ENCODE measurements at regions not wholly inside any gene's neighbourhood (a gene's known extent, or its start where the extent isn't known, plus 50 kb on each side); places are given as distances from the start of the nearest gene placed in this dataset.

GRCh38 chrX:74248889-74249288, 55.1 kb upstream of the ZCCHC13 start:
- Histone ChIP-seq H3K9me3 (ENCODE audit: control insufficient read depth, insufficient read depth, low read length) (no peaks in the 10 kb centered on the region), H3K4me3 (ENCODE audit: low read length) (no peak overlapping the region), H3K27ac (ENCODE audit: low read length) (no peak overlapping the region), H3K4me1 (ENCODE audit: control insufficient read depth, insufficient read depth, low read length) (no peaks in the 10 kb centered on the region), H3K36me3 (ENCODE audit: control insufficient read depth, insufficient read depth, low read length) (no peaks in the 10 kb centered on the region), H3K27me3 (ENCODE audit: control insufficient read depth, insufficient read depth, low read length) (no peaks in the 10 kb centered on the region)
- intact Hi-C loops (cut with micrococcal nuclease) = no loop called here
- 83% methylated on average over 2 of the region's 4 CpGs for WGBS (ENCODE audit: insufficient coverage)
- H3K4me1 Mint-ChIP-seq = peaks cover 0 to 5% of the 10 kb centered on the region in 2 donors
- ATAC-seq (no peak), DNase-seq (no peak)
- peak overlapping the region in 1 of 2 donors; percentile 26 for H3K27ac Mint-ChIP-seq
- H3K36me3 Mint-ChIP-seq = no peaks in the 10 kb centered on the region
- no peak for TF ChIP-seq CTCF (IDR thresholded peaks at IDR 0.05)
- no peaks in the 10 kb centered on the region for H3K9me3 Mint-ChIP-seq
- peaks cover 0 to 7% of the 10 kb centered on the region in 2 donors for H3K27me3 Mint-ChIP-seq (ENCODE audit: low read depth in 2 of 2)
- H3K4me3 Mint-ChIP-seq = no peak overlapping the region

- H3K4me3 ChIP-seq (ENCODE audit: low read length) = no peak overlapping the region
- H3K27me3 Mint-ChIP-seq (ENCODE audit: low read depth in 2 of 2) = peaks cover 0 to 7% of the 10 kb centered on the region in 2 donors
- H3K4me1 ChIP-seq (ENCODE audit: control insufficient read depth, insufficient read depth, low read length) = no peaks in the 10 kb centered on the region
- no peaks in the 10 kb centered on the region for H3K27me3 ChIP-seq (ENCODE audit: control insufficient read depth, insufficient read depth, low read length)
- no peaks in the 10 kb centered on the region for H3K9me3 Mint-ChIP-seq
- H3K36me3 ChIP-seq (ENCODE audit: control insufficient read depth, insufficient read depth, low read length) = peaks cover 8% of the 10 kb centered on the region
- peaks cover 5% of the 10 kb centered on the region in 2 donors for H3K4me1 Mint-ChIP-seq
- no peaks in the 10 kb centered on the region for H3K9me3 ChIP-seq (ENCODE audit: control insufficient read depth, insufficient read depth, low read length)
- H3K4me3 Mint-ChIP-seq = no peak overlapping the region
- peak overlapping the region in 1 of 2 donors; percentile 62 for H3K27ac Mint-ChIP-seq
- DNase-seq (no peak), ATAC-seq (no peak)
- intact Hi-C loops (cut with micrococcal nuclease) = no loop called here
- H3K27ac ChIP-seq (ENCODE audit: low read length) = no peak overlapping the region
- no peaks in the 10 kb centered on the region for H3K36me3 Mint-ChIP-seq
- TF ChIP-seq CTCF (IDR thresholded peaks at IDR 0.05) = no peak
These were observed 57.5 kb upstream of the ZCCHC13 start for GRCh38 chrX:74246524-74246923.

- Histone ChIP-seq H3K27ac (ENCODE audit: low read length) (no peak overlapping the region), H3K4me3 (ENCODE audit: low read length) (no peak overlapping the region), H3K27me3 (ENCODE audit: control insufficient read depth, insufficient read depth, low read length) (no peaks in the 10 kb centered on the region), H3K36me3 (ENCODE audit: control insufficient read depth, insufficient read depth, low read length) (peaks cover 8% of the 10 kb centered on the region), H3K9me3 (ENCODE audit: control insufficient read depth, insufficient read depth, low read length) (no peaks in the 10 kb centered on the region), H3K4me1 (ENCODE audit: control insufficient read depth, insufficient read depth, low read length) (no peaks in the 10 kb centered on the region)
- Mint-ChIP-seq H3K4me1 (peaks cover 5% of the 10 kb centered on the region in 2 donors), H3K27me3 (ENCODE audit: low read depth in 2 of 2) (peaks cover 0 to 7% of the 10 kb centered on the region in 2 donors), H3K36me3 (no peaks in the 10 kb centered on the region), H3K4me3 (no peak overlapping the region), H3K9me3 (no peaks in the 10 kb centered on the region), H3K27ac (no peak overlapping the region)
- intact Hi-C loops (cut with micrococcal nuclease) = no loop called here
- no peak for TF ChIP-seq CTCF (IDR thresholded peaks at IDR 0.05)
- no peak for DNase-seq
- no peak for ATAC-seq
- WGBS (ENCODE audit: insufficient coverage) = 96% methylated on average over 7 of the region's 8 CpGs
These were observed 61.4 kb upstream of the ZCCHC13 start for GRCh38 chrX:74242484-74243138.

GRCh38 chrX:74242050-74242449, 61.9 kb upstream of the ZCCHC13 start:
- no peak for DNase-seq
- ATAC-seq = no peak
- intact Hi-C loops (cut with micrococcal nuclease) = no loop called here
- Mint-ChIP-seq H3K4me3 (no peak overlapping the region), H3K27me3 (ENCODE audit: low read depth in 2 of 2) (peaks cover 0 to 5% of the 10 kb centered on the region in 2 donors), H3K4me1 (peaks cover 5% of the 10 kb centered on the region in 2 donors), H3K36me3 (no peaks in the 10 kb centered on the region), H3K9me3 (no peaks in the 10 kb centered on the region), H3K27ac (peak overlapping the region in 1 of 2 donors; percentile 45)
- Histone ChIP-seq H3K9me3 (ENCODE audit: control insufficient read depth, insufficient read depth, low read length) (no peaks in the 10 kb centered on the region), H3K4me3 (ENCODE audit: low read length) (no peak overlapping the region), H3K27ac (ENCODE audit: low read length) (no peak overlapping the region), H3K36me3 (ENCODE audit: control insufficient read depth, insufficient read depth, low read length) (peaks cover 8% of the 10 kb centered on the region), H3K4me1 (ENCODE audit: control insufficient read depth, insufficient read depth, low read length) (no peaks in the 10 kb centered on the region), H3K27me3 (ENCODE audit: control insufficient read depth, insufficient read depth, low read length) (no peaks in the 10 kb centered on the region)
- TF ChIP-seq CTCF (IDR thresholded peaks at IDR 0.05) = no peak
